ENCODE measurements at regions not wholly inside any gene's neighbourhood (a gene's known extent, or its start where the extent isn't known, plus 50 kb on each side); places are given as distances from the start of the nearest gene placed in this dataset.

DNA sequence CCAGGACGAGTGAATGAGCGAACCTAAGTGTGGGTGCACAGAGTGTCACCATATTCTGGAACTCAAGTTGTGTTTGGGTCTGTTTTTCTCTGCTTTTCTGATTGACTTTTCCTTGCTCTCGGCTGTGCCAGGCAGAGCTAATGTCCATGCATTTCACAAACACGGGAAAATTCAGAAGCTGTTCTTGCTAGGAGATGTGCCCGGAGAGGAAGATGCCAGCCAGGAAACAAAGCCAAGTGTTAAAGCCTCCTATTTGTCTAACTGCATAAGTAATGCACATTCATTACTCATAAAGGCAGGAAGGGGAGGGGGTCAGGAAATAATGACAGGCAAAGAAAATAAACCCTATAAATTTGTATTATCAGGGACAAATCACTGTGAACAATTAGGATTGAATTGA lies 250.4 kb upstream of the SFSWAP start:
- H3K27me3 ChIP-seq (ENCODE audit: control insufficient read depth in 2 of 2, insufficient read depth in 2 of 2, low read length in 2 of 2), result peaks cover 23 to 52% of the 10 kb centered on the region in 2 experiments
- H3K9me3 ChIP-seq (replicated peaks; ENCODE audit: control insufficient read depth, insufficient read depth, low read depth, low read length), result no peaks in the 10 kb centered on the region
- TF ChIP-seq EZH2 (IDR thresholded peaks at IDR 0.05; ENCODE audit: borderline replicate concordance, low read depth, low read length) (no peak), TSC22D4 (tag; IDR thresholded peaks at IDR 0.05) (no peak), CBFB (CRISPR knock-in tag; IDR thresholded peaks at IDR 0.05) (no peak), SPI1 (IDR thresholded peaks at IDR 0.05; ENCODE audit: borderline replicate concordance, low read depth, low read length) (no peak), NEUROD1 (IDR thresholded peaks at IDR 0.05; ENCODE audit: borderline replicate concordance, low read depth, low read length, partially characterized antibody) (no peak)
- TF ChIP-seq, protein P1, sequence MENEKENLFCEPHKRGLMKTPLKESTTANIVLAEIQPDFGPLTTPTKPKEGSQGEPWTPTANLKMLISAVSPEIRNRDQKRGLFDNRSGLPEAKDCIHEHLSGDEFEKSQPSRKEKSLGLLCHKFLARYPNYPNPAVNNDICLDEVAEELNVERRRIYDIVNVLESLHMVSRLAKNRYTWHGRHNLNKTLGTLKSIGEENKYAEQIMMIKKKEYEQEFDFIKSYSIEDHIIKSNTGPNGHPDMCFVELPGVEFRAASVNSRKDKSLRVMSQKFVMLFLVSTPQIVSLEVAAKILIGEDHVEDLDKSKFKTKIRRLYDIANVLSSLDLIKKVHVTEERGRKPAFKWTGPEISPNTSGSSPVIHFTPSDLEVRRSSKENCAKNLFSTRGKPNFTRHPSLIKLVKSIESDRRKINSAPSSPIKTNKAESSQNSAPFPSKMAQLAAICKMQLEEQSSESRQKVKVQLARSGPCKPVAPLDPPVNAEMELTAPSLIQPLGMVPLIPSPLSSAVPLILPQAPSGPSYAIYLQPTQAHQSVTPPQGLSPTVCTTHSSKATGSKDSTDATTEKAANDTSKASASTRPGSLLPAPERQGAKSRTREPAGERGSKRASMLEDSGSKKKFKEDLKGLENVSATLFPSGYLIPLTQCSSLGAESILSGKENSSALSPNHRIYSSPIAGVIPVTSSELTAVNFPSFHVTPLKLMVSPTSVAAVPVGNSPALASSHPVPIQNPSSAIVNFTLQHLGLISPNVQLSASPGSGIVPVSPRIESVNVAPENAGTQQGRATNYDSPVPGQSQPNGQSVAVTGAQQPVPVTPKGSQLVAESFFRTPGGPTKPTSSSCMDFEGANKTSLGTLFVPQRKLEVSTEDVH (IDR thresholded peaks at IDR 0.05; ENCODE audit: low read depth, partially characterized antibody), result no peak
- no peak overlapping the region for H3K4me2 ChIP-seq (ENCODE audit: insufficient read depth, low read length)
- in situ Hi-C loops (cut with MboI), result no loop called here
- POLR2A ChIA-PET, result no interaction called here
- H3K27ac ChIP-seq (ENCODE audit: extremely low read depth, low read depth, low read length), result no peak overlapping the region
- H4K20me1 ChIP-seq (replicated peaks; ENCODE audit: control insufficient read depth, insufficient read depth, low read length), result no peaks in the 10 kb centered on the region
- no peaks in the 10 kb centered on the region for H3K79me2 ChIP-seq (ENCODE audit: control insufficient read depth, insufficient read depth, low read length)
- no TSS peak for BruUV-seq (replicated peaks)
- DNase-seq (ENCODE audit: extremely low read depth in 1 of 4, low spot score in 3 of 4) (no peak), FAIRE-seq (no peak), ATAC-seq (no peak)
- H3K9ac ChIP-seq (ENCODE audit: insufficient read depth in 1 of 2, low read depth in 2 of 2, low read length in 2 of 2), result no peak overlapping the region
- intact Hi-C loops (cut with micrococcal nuclease), result no loop called here
- peaks cover 9 to 16% of the 10 kb centered on the region in 2 experiments; a peak in 4 of 5 replicates for H3K4me1 ChIP-seq (replicated peaks in 1 of 2; ENCODE audit: control insufficient read depth in 2 of 2, insufficient read depth in 2 of 2, low read length in 2 of 2)
- 1% methylated on average over 5 of the region's 5 CpGs for WGBS (ENCODE audit: insufficient coverage, low coverage, missing lambda C conversion rate)
- no peak overlapping the region for H2AFZ ChIP-seq (ENCODE audit: low read depth, low read length)
- H3K36me3 ChIP-seq (ENCODE audit: control insufficient read depth, insufficient read depth, low read length), result no peaks in the 10 kb centered on the region
- CTCF ChIA-PET (ENCODE audit: low intra/inter-chr PET ratio), result no interaction called here
- no peak overlapping the region for H3K4me3 ChIP-seq
- no peaks in the 10 kb centered on the region for H3K9me1 ChIP-seq (ENCODE audit: control insufficient read depth, insufficient read depth, low read length)
